ENCODE measurements at regions not wholly inside any gene's neighbourhood (a gene's known extent, or its start where the extent isn't known, plus 50 kb on each side); places are given as distances from the start of the nearest gene placed in this dataset.
A peak's percentile ranks its signal among the peaks of the same experiment; 100 is the strongest.
"Not testable (repeated sequence)": the region's sequence is repeated elsewhere in the genome, so short reads cannot be mapped to it uniquely, and the experiment has no call there.

DNA sequence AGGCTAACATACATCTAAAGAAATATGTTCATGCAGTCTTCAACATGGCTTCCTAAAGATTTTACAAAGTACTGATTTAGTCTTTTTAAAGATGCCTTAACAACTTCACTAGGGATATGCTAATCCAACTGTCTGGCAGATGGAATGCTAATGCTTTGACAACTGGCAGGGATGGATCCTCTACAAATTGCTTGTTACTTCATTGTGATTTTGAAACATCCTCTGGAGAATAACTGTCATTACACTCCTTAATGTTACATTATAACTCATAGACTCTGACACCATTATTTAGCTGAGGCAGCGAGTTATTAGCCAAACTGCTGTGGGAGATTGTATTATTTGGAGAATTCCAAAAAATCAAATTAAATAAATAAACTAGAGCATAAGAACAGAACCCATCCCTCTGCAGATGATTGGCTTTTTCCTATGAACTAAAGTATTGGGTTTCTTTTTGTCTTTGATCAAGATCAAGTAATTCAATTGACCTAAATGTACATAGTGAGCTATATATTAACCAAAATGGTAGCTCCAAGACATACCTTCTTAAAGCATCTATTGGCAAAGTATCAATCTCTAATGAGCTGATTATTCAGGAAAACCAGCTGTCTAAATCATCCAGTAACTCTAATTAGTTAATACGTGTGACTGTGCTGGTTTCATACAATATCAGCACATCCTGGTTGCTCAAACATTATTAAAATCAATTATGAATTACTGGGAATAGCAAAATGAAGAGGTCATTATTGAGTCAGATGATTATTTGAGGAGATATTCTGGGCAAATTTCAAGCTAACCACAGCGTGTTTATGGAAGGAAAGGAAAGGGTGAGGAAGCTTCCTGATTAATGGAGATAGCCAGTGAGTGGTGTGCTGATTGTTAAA is 321.3 kb upstream of the TFPI start:
- no peak for DNase-seq

DNA sequence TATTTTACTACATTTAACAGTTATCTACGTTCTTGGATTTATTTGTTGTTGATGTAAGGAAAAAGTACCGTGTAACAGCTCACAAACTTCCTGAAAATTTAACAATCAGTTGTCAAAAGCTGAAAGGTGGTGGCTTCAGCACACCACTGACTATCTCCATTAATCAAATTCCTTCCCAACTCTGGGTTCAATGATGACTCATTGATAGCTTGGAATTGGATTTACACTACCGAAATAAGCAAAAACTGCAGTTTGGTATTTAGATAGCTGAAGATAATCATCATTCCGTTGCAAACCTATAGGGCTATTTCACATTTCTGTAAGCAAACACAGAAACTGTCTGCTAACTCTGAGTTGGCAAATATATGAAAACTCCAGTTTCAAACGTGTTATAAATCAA is 322.3 kb upstream of the TFPI start:
- no peak for DNase-seq

DNA sequence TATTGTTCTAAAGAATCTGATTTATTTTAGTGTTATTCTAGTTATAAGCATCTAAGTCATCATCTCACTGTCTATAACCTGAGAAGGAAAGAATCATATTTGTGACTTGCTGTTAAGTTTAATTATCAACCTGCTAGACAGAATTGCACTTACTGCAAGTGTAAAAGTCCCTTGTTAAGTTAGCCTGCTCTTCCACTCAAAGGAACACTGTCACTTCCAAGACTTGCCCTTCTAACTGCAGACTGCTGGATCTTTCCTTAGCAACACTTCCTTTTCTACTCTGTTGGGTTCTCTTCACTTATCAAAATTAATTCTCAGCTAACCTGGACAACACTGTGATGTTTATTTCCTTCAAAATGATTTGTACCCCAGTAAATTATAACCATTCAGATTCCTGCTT is 323.2 kb upstream of the TFPI start:
- DNase-seq, result no peak

DNA sequence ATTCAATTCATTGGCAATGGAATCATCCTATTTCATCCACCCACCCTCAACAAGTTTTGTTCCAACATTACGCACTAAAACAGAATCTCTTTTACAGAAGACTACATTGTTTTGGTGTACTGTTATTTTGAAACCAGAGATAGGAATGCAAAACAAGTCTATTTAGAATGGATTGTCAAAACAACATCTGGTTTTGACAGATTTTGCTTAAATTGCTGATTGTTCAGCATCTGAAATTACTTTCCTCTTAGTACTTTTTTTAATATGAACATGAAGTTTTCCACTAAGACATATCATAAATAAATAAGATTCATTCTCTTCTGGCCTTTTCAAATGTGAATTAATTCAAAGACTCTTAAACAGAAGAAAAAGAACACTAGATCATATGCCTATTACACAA is 323.9 kb upstream of the TFPI start:
- no peak for DNase-seq

DNA sequence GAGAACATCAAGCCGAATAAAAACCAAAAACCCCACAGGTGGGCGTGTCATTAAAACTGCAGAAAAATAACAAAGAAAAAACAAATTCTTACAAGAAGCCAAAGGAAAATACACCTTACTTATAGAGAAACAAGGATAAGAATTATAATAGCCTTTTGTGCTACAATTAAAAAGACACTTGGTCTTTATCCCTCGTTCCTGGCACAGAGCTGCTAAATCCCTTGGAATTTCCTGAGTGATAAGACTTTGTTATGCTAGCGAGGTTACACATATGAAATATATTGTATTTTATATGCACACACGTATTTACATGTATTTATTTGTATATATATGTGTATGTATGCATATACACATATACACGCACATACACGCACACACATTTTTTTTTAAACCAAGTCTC is 325.3 kb upstream of the TFPI start:
- DNase-seq, result no peak

DNA sequence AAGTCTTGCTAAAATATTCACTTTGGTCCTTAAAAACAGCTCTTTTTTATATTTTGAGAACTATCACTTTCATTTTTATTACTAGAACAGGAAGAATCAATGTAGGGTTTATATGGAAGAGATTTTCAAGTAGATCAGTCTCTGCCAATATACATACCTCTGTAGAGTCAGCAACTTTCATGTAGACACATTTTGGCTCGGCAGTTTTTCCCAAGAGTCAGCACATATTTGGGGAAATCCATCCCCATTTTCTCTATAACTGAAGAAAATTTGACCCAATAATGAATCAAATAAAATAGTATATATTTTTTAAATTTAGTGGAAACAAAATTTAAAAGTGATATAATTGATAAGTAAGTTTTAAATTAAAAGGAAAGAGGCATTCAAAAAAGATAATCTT is 329.8 kb upstream of the TFPI start:
- no peak for DNase-seq

DNA sequence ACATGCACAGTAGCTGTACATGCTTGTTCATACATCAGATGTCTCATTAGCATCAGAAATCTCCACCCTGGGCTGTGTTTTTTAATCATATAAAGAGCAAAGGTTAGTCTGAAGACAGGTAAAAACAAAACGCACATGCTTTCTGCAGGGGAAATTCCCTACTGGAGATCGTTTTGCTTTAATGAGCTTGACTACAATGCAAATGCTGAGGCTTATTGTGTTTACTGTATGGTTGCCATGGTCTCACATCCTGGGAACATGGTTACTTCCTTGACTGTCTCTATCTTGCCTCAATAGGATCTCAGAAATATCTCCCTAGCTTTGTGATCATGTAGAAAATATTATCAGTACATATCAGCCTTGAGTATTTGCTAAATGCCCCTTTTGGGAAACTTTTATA is 336.5 kb upstream of the TFPI start:
- no peak for DNase-seq

DNA sequence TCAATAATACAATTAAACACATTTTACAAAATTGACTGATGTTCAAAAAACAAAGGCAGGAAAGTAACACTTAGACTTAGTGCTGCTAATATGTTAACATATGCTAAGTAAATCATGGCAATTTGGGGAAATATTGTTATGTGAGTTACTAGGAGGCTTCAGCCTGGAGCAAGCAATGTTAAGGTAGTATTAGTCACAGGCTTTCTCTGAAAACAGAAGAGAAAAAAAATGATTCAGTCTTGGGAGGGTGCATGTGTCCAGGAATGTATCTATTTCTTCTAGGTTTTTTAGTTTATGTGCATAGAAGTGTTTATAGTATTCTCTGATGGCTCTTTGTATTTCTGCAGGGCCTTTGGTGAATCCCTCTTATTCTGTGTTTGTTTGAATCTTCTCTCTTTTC is 345.8 kb upstream of the TFPI start:
- peak; percentile 4 for DNase-seq

DNA sequence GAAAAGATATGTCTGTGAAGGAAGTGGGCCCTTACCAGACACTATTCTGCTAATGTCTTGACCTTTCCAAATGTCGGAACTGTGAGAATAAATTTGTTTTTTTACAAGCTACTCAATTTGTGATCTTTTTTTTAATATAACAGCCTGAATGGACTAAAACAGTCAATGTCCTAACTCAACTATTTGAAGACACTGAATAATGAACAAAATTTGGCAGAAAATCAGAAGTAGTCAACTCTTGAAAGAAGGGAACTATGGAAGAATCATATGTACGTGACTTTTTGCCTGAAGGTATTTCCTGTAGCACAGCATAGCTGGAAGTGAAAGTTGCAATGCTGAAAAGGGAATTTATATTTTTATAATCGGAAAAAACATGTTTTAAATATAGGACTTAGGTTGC is 351.8 kb upstream of the TFPI start:
- DNase-seq, result peak; percentile 4

DNA sequence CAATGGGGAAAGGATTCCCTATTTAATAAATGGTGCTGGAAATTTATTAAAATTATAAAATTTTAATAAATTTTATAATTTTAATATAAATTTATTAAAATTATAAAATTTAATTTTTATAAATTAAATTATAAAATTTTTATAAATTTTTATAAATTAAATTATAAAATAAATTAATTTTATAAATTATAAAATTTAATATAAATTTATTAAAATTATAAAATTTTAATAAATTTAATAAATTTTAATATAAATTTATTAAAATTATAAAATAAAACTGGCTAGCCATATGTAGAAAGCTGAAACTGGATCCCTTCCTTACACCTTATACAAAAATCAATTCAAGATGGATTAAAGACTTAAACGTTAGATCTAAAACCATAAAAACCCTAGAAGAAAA is 356.7 kb upstream of the TFPI start:
- DNase-seq, result not testable (repeated sequence)

DNA sequence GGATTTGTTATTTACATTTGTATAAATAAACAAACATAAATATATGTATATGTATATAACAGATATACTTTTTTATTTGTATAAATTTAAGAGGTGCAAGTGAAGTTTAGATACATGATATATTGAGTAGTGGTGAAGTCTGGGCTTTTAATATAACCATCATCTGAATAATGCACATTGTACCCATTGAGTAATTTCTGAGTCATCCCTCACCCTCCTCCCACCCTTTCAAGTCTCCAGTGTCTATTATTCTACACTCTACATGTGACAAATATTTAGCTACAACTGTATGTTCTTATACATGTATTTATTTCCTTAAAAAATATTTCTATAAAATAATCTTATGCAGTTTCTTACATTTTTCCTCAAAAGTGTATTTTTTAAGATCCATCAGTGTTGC is 358.7 kb upstream of the TFPI start:
- DNase-seq, result no peak

DNA sequence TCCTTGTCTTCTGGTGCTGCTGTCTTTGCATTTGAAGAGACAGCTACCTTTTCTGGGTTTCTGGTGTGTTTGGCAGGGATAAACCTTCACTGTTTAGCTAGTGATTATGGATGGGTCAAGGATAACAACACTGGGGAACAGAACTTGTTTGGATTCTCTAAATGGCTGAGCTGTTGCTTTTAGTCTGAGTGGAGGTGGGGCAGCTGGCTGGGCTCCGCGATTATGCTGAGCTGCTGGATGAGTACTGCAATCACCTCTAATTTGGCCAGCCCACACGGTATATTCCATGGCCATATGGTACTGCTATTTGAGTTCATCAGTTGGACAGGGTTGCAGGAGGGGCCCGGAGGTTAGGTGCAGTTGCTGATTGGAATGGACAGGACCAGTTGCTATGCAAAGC is 361.6 kb upstream of the TFPI start:
- no peak for DNase-seq

DNA sequence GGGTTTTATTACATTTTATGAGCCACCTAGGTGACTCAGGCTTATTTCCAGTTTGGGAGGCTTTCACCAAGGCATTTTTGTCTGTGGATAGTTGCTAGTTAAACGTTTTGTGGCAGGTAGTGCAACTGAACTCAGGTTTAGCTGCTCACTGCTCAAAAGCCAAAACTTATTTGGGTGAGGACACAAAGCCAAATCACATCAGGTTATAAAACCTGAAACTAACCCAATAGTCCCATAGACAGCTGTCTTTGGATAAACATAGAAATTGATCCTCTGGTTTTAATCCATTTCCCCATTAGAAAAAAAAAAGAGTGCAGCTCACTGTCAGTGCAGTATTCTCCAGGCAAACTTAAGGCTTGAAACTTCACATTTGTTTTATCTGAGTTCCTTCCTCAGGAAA is 362.6 kb upstream of the TFPI start:
- no peak for DNase-seq

DNA sequence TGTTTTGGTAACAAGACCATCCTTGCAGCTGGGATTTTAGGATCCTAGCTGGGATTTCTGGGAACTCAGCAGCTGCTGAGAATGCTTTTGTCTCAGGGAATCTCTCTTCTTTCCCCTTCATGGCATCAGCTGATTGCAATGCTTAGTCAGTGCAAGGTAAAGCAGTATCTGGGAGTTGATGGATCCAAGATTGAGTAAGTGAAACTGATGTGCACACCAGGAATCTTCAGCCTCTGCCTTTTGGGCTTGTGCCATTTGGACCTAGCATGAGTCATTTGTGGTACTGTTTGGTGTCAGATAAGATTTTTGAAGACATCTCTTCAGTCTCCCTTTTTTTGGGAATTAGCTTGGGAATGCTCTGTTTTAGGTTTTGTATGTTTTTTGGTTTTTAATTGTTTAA is 363.3 kb upstream of the TFPI start:
- DNase-seq, result peak; percentile 32

DNA sequence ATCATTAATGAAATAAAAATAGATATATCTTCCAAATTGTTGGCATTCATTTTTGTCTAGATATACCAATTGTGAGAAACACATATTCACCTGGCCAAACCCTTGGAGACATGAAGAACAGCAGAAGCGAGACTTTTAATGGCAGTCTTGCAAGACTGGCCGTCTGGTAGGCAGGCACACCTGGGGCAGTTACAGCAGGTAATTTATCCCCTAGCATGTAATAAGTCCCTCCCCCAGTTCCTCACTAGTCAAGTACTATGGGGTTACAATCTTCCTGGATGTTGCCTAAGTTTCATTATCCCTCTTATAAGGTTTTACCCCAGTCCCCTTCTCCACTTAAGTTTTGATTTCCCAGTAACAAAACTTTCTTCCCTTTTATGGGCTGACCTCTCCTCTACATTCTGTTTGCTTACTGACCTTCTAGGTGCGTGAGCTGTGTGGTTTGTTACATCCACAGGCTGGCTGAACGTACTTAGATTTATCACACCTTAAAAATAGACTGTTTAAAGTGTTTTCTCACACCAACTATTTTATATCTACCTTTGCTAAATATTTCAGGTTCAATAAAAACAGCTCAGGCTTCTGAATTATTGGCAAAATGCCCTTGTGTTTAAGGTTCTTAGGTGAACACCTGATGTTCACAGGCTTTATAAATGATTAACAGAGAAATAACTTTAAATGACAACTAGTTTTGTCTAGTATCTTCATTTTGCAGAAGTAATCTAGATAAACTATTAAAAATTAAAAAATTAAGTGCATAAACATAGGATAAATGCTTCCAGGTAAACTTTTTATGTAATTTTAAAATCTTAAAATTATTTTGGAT is 365.0 kb upstream of the TFPI start:
- no peak for DNase-seq

DNA sequence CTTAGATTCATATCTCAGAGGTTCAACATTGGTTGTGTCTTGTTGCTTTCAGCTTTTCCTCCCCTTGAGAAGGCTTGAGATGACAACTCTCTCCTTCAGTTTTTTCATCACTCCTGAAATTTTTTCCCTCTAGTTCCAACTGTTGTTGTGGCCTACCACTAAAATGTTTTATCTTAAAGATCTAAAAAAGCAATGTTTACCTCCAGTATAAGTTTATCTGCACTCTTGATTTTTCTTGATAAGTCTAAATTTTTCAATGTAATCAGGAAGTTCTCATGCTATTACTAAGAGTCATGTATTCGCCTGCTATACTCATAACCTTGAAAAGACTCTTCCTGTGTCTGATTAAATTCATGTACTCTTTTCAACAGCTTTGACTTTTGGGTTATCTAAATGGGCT is 366.3 kb upstream of the TFPI start:
- DNase-seq, result no peak

DNA sequence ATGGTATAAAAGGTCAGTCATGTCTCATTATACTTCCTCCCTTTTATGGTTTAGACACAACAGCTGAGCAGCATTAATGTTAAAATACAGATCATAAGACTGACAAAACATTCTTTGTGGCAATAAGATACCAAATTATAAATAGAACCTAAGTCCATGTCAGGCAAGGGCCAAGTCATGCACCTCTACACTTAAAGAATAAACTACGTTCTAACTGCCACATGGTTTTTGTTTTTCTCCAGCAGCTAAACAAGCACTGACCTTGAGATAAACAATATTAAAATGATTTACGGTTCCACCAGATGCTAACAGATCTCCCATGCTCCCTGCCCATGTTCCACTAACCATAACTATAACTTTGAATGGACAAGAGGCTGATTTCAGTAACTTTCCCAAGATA is 368.6 kb upstream of the TFPI start:
- no peak for DNase-seq

DNA sequence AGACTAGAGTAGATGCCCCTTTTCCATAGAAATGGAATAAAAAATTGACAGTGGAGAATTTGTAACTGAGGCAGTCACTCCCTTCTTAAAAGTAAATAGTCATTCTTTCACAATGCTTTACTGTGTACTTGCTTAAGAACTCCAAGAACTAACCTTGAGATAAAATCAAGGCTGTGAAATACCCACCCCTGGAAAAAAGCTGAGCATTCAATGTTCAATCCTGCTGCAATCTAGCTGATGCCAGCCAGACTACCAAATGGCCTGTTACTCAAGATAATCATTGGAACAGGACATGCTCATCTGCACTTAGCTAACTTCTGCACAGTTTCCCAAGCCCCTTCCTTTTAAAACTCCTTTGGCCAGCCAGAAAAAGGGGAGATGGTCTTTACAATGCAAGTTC is 367.4 kb upstream of the GULP1 start:
- no peak for DNase-seq

DNA sequence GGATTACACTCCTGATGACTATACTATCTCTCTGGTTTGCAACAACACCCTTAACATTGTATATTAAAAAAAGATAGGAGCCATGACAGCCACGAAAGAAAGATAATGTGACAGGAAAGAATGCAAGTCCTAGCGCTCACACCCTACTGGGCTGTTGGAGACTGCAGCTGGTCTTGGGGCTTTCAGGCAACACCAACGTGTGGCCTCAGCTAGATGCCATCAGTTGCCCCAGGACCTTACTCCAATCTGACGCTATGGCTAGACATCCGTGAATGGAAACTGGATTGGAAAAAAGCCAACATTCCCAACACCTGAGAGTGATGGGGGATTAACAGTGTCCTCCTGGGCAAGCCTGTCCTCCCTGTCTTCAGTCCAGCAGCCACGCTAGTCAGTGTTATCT is 357.4 kb upstream of the GULP1 start:
- DNase-seq, result no peak

DNA sequence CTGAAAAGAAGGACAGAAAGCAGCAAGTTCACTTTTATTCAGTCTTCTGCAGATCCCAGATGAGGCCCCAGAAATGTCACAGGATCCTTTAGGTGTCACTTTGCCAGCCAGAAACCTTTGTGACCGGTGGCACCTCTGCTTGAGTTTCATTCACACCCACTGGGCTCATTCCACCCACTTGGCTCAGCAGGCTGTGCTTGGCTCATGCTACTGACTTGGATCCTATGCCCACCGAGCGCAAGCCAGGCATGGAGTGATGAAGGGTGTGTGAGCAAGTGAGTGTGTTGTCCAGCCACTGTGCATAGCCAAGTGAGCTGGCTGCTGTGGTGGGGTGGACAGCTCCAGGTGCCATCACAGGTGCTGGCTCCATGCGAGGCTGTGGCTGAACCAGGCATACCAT is 357.0 kb upstream of the GULP1 start:
- DNase-seq, result no peak

DNA sequence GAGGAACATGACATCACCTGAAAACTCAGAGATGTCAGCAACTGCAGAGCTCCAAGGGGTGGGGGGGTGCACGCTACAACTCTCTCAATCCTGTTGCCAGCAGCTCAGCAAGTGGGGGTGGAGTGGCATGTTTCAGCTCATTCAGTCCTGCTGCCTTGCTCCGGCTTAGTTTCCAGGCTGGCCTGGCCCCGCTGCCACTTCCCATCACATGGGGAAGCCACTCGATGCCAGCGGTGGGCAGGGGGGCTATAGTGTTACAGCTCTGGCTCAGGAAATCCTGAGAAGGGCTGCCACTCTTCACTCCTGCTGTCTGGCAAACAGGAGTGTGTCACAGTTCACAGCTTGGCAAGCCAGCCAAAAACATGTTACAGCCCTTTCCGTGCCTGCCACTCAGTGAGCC is 356.5 kb upstream of the GULP1 start:
- no peak for DNase-seq

DNA sequence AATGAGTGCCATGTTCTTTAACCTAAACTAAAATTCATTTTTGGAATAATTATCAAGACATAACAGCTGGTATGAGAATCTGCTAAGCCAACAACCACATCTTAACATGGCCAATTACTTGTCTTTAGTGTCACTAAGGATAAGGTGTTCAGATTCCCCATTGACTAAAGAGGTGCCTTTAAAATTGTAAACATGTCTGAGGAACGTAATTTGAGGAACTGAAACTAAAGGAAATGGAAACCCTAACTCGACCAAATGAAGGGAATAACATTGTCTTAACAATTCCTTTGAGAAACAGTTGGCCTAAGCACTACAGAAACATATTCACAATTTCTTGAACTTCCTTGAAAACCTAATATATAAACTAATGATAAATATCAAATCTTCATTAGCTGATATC is 355.4 kb upstream of the GULP1 start:
- DNase-seq, result no peak

DNA sequence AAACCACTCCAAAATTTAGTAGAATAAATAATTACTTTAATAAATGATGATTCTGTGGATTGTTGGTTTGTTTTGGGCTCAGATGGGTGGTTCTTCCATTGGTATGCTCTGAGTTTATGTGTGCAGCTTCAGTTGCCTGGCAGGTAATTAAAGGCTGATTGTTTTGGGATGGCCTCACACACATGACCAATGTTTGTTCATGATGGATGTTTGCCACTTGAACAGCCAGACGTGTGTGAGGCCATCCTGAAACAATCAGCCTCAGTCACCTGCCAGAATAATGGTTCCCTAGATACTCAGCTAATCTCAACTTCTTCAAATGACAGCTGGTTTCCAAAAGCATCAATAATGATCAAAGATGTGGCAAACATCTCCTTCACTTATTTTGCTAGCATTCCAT is 352.5 kb upstream of the GULP1 start:
- no peak for DNase-seq

DNA sequence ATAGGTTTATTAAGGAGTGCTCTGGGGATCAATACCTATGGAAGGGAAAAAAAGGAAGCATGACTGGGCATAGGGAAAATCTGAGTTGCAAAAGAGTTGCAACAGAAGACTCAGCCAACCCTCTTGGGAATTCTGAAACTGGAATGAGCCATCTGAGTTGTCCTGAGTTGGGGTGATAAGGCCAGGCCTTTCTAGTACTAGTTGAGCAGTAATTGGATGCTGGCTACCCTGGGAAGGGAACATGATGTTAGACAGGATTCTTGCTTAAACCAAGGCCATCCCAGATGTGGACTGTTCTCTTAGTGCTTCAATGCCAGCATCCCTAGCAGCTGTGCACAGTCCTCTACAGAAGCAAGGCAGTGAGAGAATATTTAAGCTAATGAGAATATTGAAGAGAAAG is 348.8 kb upstream of the GULP1 start:
- peak; percentile 3 for DNase-seq

All from fibroblast of skin of right quadriceps (primary cell).